DOHH2 (cell line): ENCODE measurements at regions not wholly inside any gene's neighbourhood (a gene's known extent, or its start where the extent isn't known, plus 50 kb on each side); places are given as distances from the start of the nearest gene placed in this dataset.

Experiments
- H3F3A ChIP-seq: fragments of 200-600 bp; sonication (generic), shearing (Covaris generic); 2 replicates; pipeline ENCODE4 v1.6.0; 2016; ENCODE audit warnings: antibody characterized with exemption, mild to moderate bottlenecking; ENCODE audit not compliant: control insufficient read depth, insufficient read depth
- H3K27ac ChIP-seq: fragments of 200-600 bp; sonication (generic); 2 replicates; pipeline ENCODE4 v1.5.1; 2014; ENCODE audit warnings: low read depth, mild to moderate bottlenecking, low read length, moderate library complexity
- H3K27me3 ChIP-seq: fragments of 200-600 bp; sonication (generic); 2 replicates; pipeline ENCODE4 v1.6.1; 2014; ENCODE audit warnings: mild to moderate bottlenecking, low read length, mixed read lengths; ENCODE audit not compliant: control insufficient read depth
- H3K36me3 ChIP-seq: fragments of 200-600 bp; sonication (generic); 2 replicates; pipeline ENCODE4 v1.6.1; 2014; ENCODE audit warnings: mild to moderate bottlenecking, low read length, moderate library complexity, mixed read lengths; ENCODE audit not compliant: control insufficient read depth
- H3K4me1 ChIP-seq: fragments of 200-600 bp; sonication (generic); 2 replicates; pipeline ENCODE4 v1.6.1; 2014; ENCODE audit warnings: mild to moderate bottlenecking, low read length, mixed read lengths; ENCODE audit not compliant: control insufficient read depth
- H3K4me2 ChIP-seq: fragments of 200-600 bp; sonication (generic); 2 replicates; pipeline ENCODE4 v1.6.0; 2014; ENCODE audit warnings: mild to moderate bottlenecking, low read length, moderate library complexity
- H3K4me3 ChIP-seq: fragments of 200-600 bp; sonication (generic); 2 replicates; pipeline ENCODE4 v1.5.1; 2014; ENCODE audit warnings: mild to moderate bottlenecking, low read length, mixed read lengths
- H3K79me2 ChIP-seq: fragments of 200-600 bp; sonication (generic); 2 replicates; pipeline ENCODE4 v1.6.1; 2014; ENCODE audit warnings: mild to moderate bottlenecking, low read length, mixed read lengths; ENCODE audit not compliant: control insufficient read depth
- H3K9me2 ChIP-seq: fragments of 200-600 bp; sonication (generic); replicated peaks from 2 replicates; pipeline ENCODE4 v1.6.1; 2014; ENCODE audit warnings: mild to moderate bottlenecking, low read length, mixed read lengths; ENCODE audit not compliant: control insufficient read depth
- H3K9me3 ChIP-seq: fragments of 200-600 bp; sonication (generic); 2 replicates; pipeline ENCODE4 v1.6.1; 2014; ENCODE audit warnings: antibody characterized with exemption, low read length, mixed read lengths; ENCODE audit not compliant: control insufficient read depth, insufficient read depth
- H4K20me1 ChIP-seq: fragments of 200-600 bp; sonication (generic); 2 replicates; pipeline ENCODE4 v1.6.0; 2014; ENCODE audit warnings: low read depth, mild to moderate bottlenecking, antibody characterized with exemption, low read length, moderate library complexity; ENCODE audit not compliant: control insufficient read depth, insufficient read depth
- CTCF ChIP-seq: fragments of 200-600 bp; sonication (generic); IDR thresholded peaks from one replicate; pipeline ENCODE4 v1.5.1; 2014; ENCODE audit warnings: antibody characterized with exemption, mild to moderate bottlenecking, low read depth, low read length; ENCODE audit not compliant: poor library complexity, severe bottlenecking
- EZH2phosphoT487 ChIP-seq: fragments of 200-600 bp; sonication (generic); IDR thresholded peaks from 2 replicates; pipeline ENCODE4 v1.6.1; 2017; ENCODE audit warnings: borderline replicate concordance, mild to moderate bottlenecking, antibody characterized with exemption, low read length, moderate library complexity, mixed read lengths

DNA sequence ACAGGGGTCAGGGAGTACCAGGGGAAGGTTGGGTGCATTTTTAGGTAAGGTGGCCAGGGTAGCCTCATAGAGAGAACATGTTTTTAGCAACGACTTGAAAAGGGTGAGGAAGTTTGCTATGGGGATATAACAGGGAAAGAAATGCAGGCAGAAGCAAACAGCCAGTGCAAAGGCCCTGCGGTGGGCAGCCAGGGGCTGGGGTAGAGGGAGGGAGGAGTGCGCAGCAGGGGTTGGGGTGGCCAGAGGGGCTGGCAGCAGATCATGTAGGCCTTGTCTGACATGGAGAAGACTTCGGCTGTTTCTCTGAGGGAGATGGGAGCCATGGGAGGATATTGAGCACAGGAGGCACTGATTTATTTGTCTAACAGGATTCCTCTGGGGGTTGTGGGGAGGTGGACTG lies 242.5 kb downstream of the RBM19 start:
- TF ChIP-seq EZH2phosphoT487 = no peak
- no peak for TF ChIP-seq CTCF
- Histone ChIP-seq H3K36me3 (no peaks in the 10 kb centered on the region), H4K20me1 (no peaks in the 10 kb centered on the region), H3K4me2 (no peak overlapping the region), H3K79me2 (no peaks in the 10 kb centered on the region), H3K4me3 (no peak overlapping the region), H3K9me2 (no peaks in the 10 kb centered on the region), H3K27ac (no peak overlapping the region), H3K4me1 (no peaks in the 10 kb centered on the region), H3K27me3 (no peaks in the 10 kb centered on the region), H3K9me3 (no peaks in the 10 kb centered on the region), H3F3A (no peaks in the 10 kb centered on the region)

GRCh38 chr12:113722747-113723146 lies 243.4 kb downstream of the RBM19 start:
- no peaks in the 10 kb centered on the region for H4K20me1 ChIP-seq
- H3K4me3 ChIP-seq = no peak overlapping the region
- no peaks in the 10 kb centered on the region for H3K9me2 ChIP-seq
- TF ChIP-seq CTCF = no peak
- no peak for TF ChIP-seq EZH2phosphoT487
- H3K36me3 ChIP-seq = no peaks in the 10 kb centered on the region
- H3K4me2 ChIP-seq = no peak overlapping the region
- no peaks in the 10 kb centered on the region for H3K4me1 ChIP-seq
- H3F3A ChIP-seq = no peaks in the 10 kb centered on the region
- no peaks in the 10 kb centered on the region for H3K27me3 ChIP-seq
- H3K79me2 ChIP-seq = no peaks in the 10 kb centered on the region
- no peaks in the 10 kb centered on the region for H3K9me3 ChIP-seq
- H3K27ac ChIP-seq = no peak overlapping the region

GRCh38 chr12:113720629-113721028 lies 245.5 kb downstream of the RBM19 start:
- H3K27me3 ChIP-seq = no peaks in the 10 kb centered on the region
- no peaks in the 10 kb centered on the region for H3K4me1 ChIP-seq
- H3K79me2 ChIP-seq = no peaks in the 10 kb centered on the region
- H3K4me2 ChIP-seq = no peak overlapping the region
- H3K4me3 ChIP-seq = no peak overlapping the region
- H3K9me3 ChIP-seq = no peaks in the 10 kb centered on the region
- no peaks in the 10 kb centered on the region for H4K20me1 ChIP-seq
- H3K27ac ChIP-seq = no peak overlapping the region
- no peaks in the 10 kb centered on the region for H3K9me2 ChIP-seq
- no peaks in the 10 kb centered on the region for H3K36me3 ChIP-seq
- no peaks in the 10 kb centered on the region for H3F3A ChIP-seq
- TF ChIP-seq EZH2phosphoT487 (no peak), CTCF (no peak)
